B cell (primary cell): ENCODE measurements at regions not wholly inside any gene's neighbourhood (a gene's known extent, or its start where the extent isn't known, plus 50 kb on each side); places are given as distances from the start of the nearest gene placed in this dataset.
"Not testable (repeated sequence)": the region's sequence is repeated elsewhere in the genome, so short reads cannot be mapped to it uniquely, and the experiment has no call there.

Experiments used
- ATAC-seq: fragments of 200-7000 bp; cut with Tn5 transposase; one replicate; pipeline ENCODE4 v1.10.0; 2021; ENCODE audit warnings: low read depth, mild to moderate bottlenecking, moderate number of reproducible peaks, moderate library complexity
- CTCF ChIA-PET: fragments of 350-600 bp; sonication (Branson Sonifier 250); formaldehyde crosslinking; loops from one replicate; lab custom pipeline; 2021; ENCODE audit warnings: antibody characterized with exemption, inconsistent platforms; lab: Charles Lee
- POLR2A ChIA-PET: fragments of 350-600 bp; sonication (Branson Sonifier 250); formaldehyde crosslinking; loops from one replicate; lab custom pipeline; 2021; ENCODE audit warnings: antibody characterized with exemption; lab: Charles Lee
- DNase-seq: peaks from one replicate; pipeline ENCODE4 v3.0.0; 2013
- H2AFZ ChIP-seq: 2 replicates; pipeline ENCODE4 v1.6.1; 2012; ENCODE audit warnings: mild to moderate bottlenecking, low read depth, low read length; ENCODE audit not compliant: insufficient read depth, poor library complexity, severe bottlenecking
- H3K27ac ChIP-seq, 2 donors: 1 replicate in 1 of 2; 2 replicates in 1 of 2; pipeline ENCODE4 v1.5.1; 2012 to 2013; ENCODE audit warnings: low read length in 2 of 2, mild to moderate bottlenecking in 2 of 2, moderate library complexity in 1 of 2
- H3K27me3 ChIP-seq, 4 experiments: fragments of 200-600 bp in 1 of 4; sonication (generic) in 1 of 4; replicated peaks in 1 of 4; 1 replicate in 2 of 4; 2 replicates in 2 of 4; pipeline versions ENCODE4 v1.6.1 to v1.7.0; 2013 to 2016; ENCODE audit warnings: low read length in 3 of 4, mild to moderate bottlenecking in 2 of 4, mixed read lengths in 1 of 4, moderate library complexity in 1 of 4; ENCODE audit not compliant: insufficient read depth in 4 of 4, control insufficient read depth in 3 of 4; ENCODE audit errors: control extremely low read depth in 1 of 4
- H3K36me3 ChIP-seq, 2 experiments: replicated peaks in 1 of 2; 1 replicate in 1 of 2; 2 replicates in 1 of 2; pipeline versions ENCODE4 v1.6.1 to v1.7.1; 2013; ENCODE audit warnings: low read length in 1 of 2; ENCODE audit not compliant: insufficient read depth in 2 of 2, control insufficient read depth in 1 of 2; ENCODE audit errors: control extremely low read depth in 1 of 2, extremely low read depth in 1 of 2
- H3K4me1 ChIP-seq, 2 donors: fragments of 200-600 bp in 1 of 2; sonication (generic) in 1 of 2; 1 replicate in 1 of 2; 2 replicates in 1 of 2; pipeline versions ENCODE4 v1.5.1 to v1.6.1; 2013 to 2017; ENCODE audit warnings: low read length in 2 of 2; ENCODE audit not compliant: control insufficient read depth in 2 of 2, insufficient read depth in 2 of 2
- H3K4me2 ChIP-seq: replicated peaks from 2 replicates; pipeline ENCODE3; 2012; ENCODE audit warnings: mild to moderate bottlenecking, low read depth, low read length; ENCODE audit not compliant: poor library complexity, severe bottlenecking
- H3K4me3 ChIP-seq, 5 experiments: fragments of 200-600 bp in 1 of 5; sonication (generic) in 1 of 5; 1 replicate in 3 of 5; 2 replicates in 2 of 5; pipeline versions ENCODE4 v1.5.1 to v1.7.0; 2011 to 2016; ENCODE audit warnings: low read length in 4 of 5, mild to moderate bottlenecking in 4 of 5, low read depth in 2 of 5, control low read depth in 1 of 5, moderate library complexity in 1 of 5; ENCODE audit not compliant: insufficient read depth in 1 of 5; ENCODE audit errors: control extremely low read depth in 1 of 5, extremely low read depth in 1 of 5
- H3K79me2 ChIP-seq: fragments of 200-600 bp; sonication (generic); one replicate; pipeline ENCODE4 v1.6.0; 2016; ENCODE audit warnings: low read length; ENCODE audit not compliant: control insufficient read depth, insufficient read depth
- H3K9ac ChIP-seq: fragments of 200-600 bp; sonication (generic); 2 replicates; pipeline ENCODE4 v1.6.1; 2017; ENCODE audit warnings: mild to moderate bottlenecking, low read length, moderate library complexity
- H3K9me3 ChIP-seq, 3 donors: one replicate each; pipeline versions ENCODE4 v1.6.1 to v1.7.1; 2013; ENCODE audit warnings: low read length in 2 of 3; ENCODE audit not compliant: control insufficient read depth in 2 of 3, insufficient read depth in 1 of 3; ENCODE audit errors: control extremely low read depth in 1 of 3
- H4K20me1 ChIP-seq: 2 replicates; pipeline ENCODE4 v1.6.0; 2012; ENCODE audit warnings: mild to moderate bottlenecking, low read length; ENCODE audit not compliant: insufficient read depth, control insufficient read depth, poor library complexity, severe bottlenecking
- H3K27ac Mint-ChIP-seq: one replicate; pipeline ENCODE4 v1.8.0; 2021; ENCODE audit warnings: mixed read lengths
- H3K27me3 Mint-ChIP-seq: one replicate; pipeline ENCODE4 v1.8.0; 2021; ENCODE audit warnings: mixed read lengths
- H3K4me1 Mint-ChIP-seq: one replicate; pipeline ENCODE4 v1.8.0; 2021; ENCODE audit warnings: mixed read lengths
- H3K4me3 Mint-ChIP-seq: one replicate; pipeline ENCODE4 v1.8.0; 2021; ENCODE audit warnings: mixed read lengths
- H3K9me3 Mint-ChIP-seq: one replicate; pipeline ENCODE4 v1.8.0; 2022; ENCODE audit warnings: mixed read lengths; ENCODE audit not compliant: insufficient read depth
- EZH2 ChIP-seq: IDR thresholded peaks from 2 replicates; pipeline ENCODE4 v1.6.1; 2012; ENCODE audit warnings: borderline replicate concordance, low read depth, mild to moderate bottlenecking, moderate library complexity, low read length; ENCODE audit not compliant: insufficient read depth, poor library complexity, severe bottlenecking
- WGBS: methylation state at CpG from one replicate; pipeline ENCODE4 v1.1.5; 2013; ENCODE audit warnings: missing lambda C conversion rate; ENCODE audit not compliant: insufficient coverage; 5-methylcytosine and 5-hydroxymethylcytosine counted together
- intact Hi-C: fragments of 100-400 bp; cut with micrococcal nuclease; formaldehyde crosslinking; loops from one replicate; pipeline ENCODE4 v1.10.0; 2022
- TF ChIP-seq, protein P1 (sequence below): fragments of 200-600 bp; IDR thresholded peaks from one replicate; pipeline ENCODE4 v1.8.0; 2022; ENCODE audit warnings: antibody characterized with exemption, mild to moderate bottlenecking

DNA sequence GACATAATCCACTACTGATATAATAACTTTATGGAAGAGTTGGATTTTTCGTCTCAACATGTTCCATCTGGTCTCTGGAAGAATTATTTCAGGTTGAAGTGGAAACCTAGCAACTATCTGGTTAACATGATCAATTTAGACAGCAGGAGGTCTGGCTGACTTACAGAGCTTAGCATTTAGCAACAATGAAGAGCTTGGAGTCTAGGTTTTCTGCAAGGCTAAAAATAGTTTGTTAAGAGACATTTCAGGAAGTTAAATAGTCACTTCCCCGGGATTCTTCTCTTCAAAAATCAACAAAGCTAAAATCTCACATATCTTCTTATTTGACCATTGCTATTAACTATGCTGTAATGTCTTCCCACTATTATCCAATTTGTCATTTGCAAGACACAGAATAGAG, 418.6 kb upstream of the DIPK2B start:
- H3K4me1 ChIP-seq, result no peaks in the 10 kb centered on the region
- ATAC-seq, result no peak
- TF ChIP-seq, protein P1, sequence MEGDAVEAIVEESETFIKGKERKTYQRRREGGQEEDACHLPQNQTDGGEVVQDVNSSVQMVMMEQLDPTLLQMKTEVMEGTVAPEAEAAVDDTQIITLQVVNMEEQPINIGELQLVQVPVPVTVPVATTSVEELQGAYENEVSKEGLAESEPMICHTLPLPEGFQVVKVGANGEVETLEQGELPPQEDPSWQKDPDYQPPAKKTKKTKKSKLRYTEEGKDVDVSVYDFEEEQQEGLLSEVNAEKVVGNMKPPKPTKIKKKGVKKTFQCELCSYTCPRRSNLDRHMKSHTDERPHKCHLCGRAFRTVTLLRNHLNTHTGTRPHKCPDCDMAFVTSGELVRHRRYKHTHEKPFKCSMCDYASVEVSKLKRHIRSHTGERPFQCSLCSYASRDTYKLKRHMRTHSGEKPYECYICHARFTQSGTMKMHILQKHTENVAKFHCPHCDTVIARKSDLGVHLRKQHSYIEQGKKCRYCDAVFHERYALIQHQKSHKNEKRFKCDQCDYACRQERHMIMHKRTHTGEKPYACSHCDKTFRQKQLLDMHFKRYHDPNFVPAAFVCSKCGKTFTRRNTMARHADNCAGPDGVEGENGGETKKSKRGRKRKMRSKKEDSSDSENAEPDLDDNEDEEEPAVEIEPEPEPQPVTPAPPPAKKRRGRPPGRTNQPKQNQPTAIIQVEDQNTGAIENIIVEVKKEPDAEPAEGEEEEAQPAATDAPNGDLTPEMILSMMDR, result no peak
- TF ChIP-seq EZH2, result no peak
- no peak for DNase-seq
- H3K36me3 ChIP-seq, result no peaks in the 10 kb centered on the region
- Mint-ChIP-seq H3K9me3 (peaks cover 3% of the 10 kb centered on the region), H3K27ac (no peak overlapping the region), H3K4me3 (no peak overlapping the region), H3K27me3 (no peaks in the 10 kb centered on the region), H3K4me1 (no peaks in the 10 kb centered on the region)
- no CpG with 5 or more reads among the region's 2 CpGs for WGBS
- no peaks in the 10 kb centered on the region for H3K27me3 ChIP-seq
- no peak overlapping the region for H3K4me3 ChIP-seq
- H3K27ac ChIP-seq, result no peak overlapping the region
- intact Hi-C loops, result no loop called here
- H3K79me2 ChIP-seq, result no peaks in the 10 kb centered on the region
- ChIA-PET POLR2A (no interaction called here), CTCF (no interaction called here)
- H3K9me3 ChIP-seq, result no peaks in the 10 kb centered on the region
- no peak overlapping the region for H3K4me2 ChIP-seq
- H2AFZ ChIP-seq, result no peak overlapping the region
- no peak overlapping the region for H3K9ac ChIP-seq
- H4K20me1 ChIP-seq, result no peaks in the 10 kb centered on the region

DNA sequence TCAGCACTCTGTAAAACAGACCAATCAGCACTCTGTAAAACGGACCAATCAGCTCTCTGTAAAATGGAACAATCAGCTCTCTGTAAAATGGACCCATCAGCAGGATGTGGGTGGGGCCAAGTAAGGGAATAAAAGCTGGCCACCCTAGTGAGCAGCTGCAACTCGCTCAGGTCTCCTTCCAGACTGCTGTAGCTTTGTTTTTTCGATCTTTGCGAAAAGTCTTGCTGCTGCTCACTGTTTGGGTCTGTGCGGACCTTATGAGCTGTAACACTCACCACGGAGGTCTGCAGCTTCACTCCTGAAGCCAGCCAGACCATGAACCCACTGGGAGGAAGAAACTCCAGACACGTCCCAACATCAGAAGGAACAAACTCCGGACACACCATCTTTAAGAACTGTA, 414.9 kb upstream of the DIPK2B start:
- intact Hi-C loops, CTCF ChIA-PET, H3K27ac Mint-ChIP-seq, H3K4me3 ChIP-seq, H3K4me2 ChIP-seq, POLR2A ChIA-PET, H3K4me3 Mint-ChIP-seq, H3K4me1 Mint-ChIP-seq, H3K27me3 Mint-ChIP-seq, H3K9me3 ChIP-seq, H3K79me2 ChIP-seq, H3K9ac ChIP-seq, H3K9me3 Mint-ChIP-seq, H3K36me3 ChIP-seq, H4K20me1 ChIP-seq, H3K27me3 ChIP-seq, H3K27ac ChIP-seq, DNase-seq, H3K4me1 ChIP-seq, H2AFZ ChIP-seq, ATAC-seq: not testable (repeated sequence)
- WGBS, result 100% methylated on average over 1 of the region's 8 CpGs
